C4-2B (cell line): ENCODE measurements at regions not wholly inside any gene's neighbourhood (a gene's known extent, or its start where the extent isn't known, plus 50 kb on each side); places are given as distances from the start of the nearest gene placed in this dataset.
A peak's percentile ranks its signal among the peaks of the same experiment; 100 is the strongest.

ENCODE experiments used
- H3K27ac ChIP-seq: fragments of 450-650 bp; 2 replicates; pipeline ENCODE4 v1.5.1; 2017
- CTCF ChIP-seq: fragments of 450-650 bp; conservative IDR thresholded peaks from 2 replicates; pipeline ENCODE4 v1.5.1; 2017; ENCODE audit warnings: mild to moderate bottlenecking
- ZFX ChIP-seq: fragments of 450-650 bp; IDR thresholded peaks from 2 replicates; pipeline ENCODE4 v1.6.1; 2017

- TF ChIP-seq CTCF (no peak), ZFX (no peak)
- no peak overlapping the region for H3K27ac ChIP-seq
Measured at GRCh38 chr4:11606078-11606477, 177.4 kb upstream of the HS3ST1 start.

- no peak overlapping the region for H3K27ac ChIP-seq
- TF ChIP-seq CTCF, result no peak
- no peak for TF ChIP-seq ZFX
Measured at GRCh38 chr4:11605597-11605996, 176.9 kb upstream of the HS3ST1 start.

GRCh38 chr4:11604821-11605220 is 176.1 kb upstream of the HS3ST1 start:
- TF ChIP-seq ZFX (no peak), CTCF (no peak)
- no peak overlapping the region for H3K27ac ChIP-seq

GRCh38 chr4:11603591-11604194 is 175.0 kb upstream of the HS3ST1 start:
- TF ChIP-seq ZFX (no peak), CTCF (no peak)
- H3K27ac ChIP-seq, result peak overlapping the region; percentile 61

GRCh38 chr4:11602606-11603340 is 174.1 kb upstream of the HS3ST1 start:
- H3K27ac ChIP-seq, result no peak overlapping the region
- TF ChIP-seq CTCF, result no peak
- no peak for TF ChIP-seq ZFX

- no peak overlapping the region for H3K27ac ChIP-seq
- TF ChIP-seq ZFX, result no peak
- TF ChIP-seq CTCF, result no peak
Measured at GRCh38 chr4:11599064-11599463, 170.4 kb upstream of the HS3ST1 start.

- TF ChIP-seq ZFX (no peak), CTCF (no peak)
- H3K27ac ChIP-seq, result no peak overlapping the region
Measured at GRCh38 chr4:11598591-11598990, 169.9 kb upstream of the HS3ST1 start.
